ENCODE measurements at regions not wholly inside any gene's neighbourhood (a gene's known extent, or its start where the extent isn't known, plus 50 kb on each side); places are given as distances from the start of the nearest gene placed in this dataset.

DNA sequence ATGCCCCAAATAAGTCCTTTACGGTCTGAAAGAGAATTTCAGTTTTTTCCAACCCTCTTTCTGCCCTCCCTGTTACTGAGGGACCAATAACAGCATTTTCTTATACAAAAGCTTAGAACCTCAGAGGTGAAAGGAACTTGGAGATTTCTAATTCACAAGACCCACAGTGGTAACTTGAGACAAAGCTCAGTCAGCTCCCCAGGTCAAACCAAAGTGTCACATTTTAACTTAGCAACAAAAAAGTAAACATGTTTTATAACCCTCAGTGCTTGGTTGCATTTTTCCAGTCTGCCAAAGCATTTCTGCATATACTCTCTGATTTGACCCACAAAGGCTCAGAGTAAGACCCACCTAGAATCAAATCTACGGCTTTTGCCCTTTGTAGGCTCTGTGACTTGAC is 415.2 kb downstream of the VRK1 start:
- intact Hi-C loops (cut with DNase I), result no loop called here
- Histone ChIP-seq H3K9ac (ENCODE audit: low read depth in 2 of 2, low read length in 2 of 2) (no peak overlapping the region), H3K27ac (no peak overlapping the region), H3K36me3 (no peaks in the 10 kb centered on the region), H3K27me3 (no peaks in the 10 kb centered on the region), H3K4me1 (no peaks in the 10 kb centered on the region), H3K4me3 (no peak overlapping the region), H3K9me3 (no peaks in the 10 kb centered on the region)
- DNase-seq, result no peak
- TF ChIP-seq, protein P1, sequence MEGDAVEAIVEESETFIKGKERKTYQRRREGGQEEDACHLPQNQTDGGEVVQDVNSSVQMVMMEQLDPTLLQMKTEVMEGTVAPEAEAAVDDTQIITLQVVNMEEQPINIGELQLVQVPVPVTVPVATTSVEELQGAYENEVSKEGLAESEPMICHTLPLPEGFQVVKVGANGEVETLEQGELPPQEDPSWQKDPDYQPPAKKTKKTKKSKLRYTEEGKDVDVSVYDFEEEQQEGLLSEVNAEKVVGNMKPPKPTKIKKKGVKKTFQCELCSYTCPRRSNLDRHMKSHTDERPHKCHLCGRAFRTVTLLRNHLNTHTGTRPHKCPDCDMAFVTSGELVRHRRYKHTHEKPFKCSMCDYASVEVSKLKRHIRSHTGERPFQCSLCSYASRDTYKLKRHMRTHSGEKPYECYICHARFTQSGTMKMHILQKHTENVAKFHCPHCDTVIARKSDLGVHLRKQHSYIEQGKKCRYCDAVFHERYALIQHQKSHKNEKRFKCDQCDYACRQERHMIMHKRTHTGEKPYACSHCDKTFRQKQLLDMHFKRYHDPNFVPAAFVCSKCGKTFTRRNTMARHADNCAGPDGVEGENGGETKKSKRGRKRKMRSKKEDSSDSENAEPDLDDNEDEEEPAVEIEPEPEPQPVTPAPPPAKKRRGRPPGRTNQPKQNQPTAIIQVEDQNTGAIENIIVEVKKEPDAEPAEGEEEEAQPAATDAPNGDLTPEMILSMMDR (IDR thresholded peaks at IDR 0.05), result no peak

DNA sequence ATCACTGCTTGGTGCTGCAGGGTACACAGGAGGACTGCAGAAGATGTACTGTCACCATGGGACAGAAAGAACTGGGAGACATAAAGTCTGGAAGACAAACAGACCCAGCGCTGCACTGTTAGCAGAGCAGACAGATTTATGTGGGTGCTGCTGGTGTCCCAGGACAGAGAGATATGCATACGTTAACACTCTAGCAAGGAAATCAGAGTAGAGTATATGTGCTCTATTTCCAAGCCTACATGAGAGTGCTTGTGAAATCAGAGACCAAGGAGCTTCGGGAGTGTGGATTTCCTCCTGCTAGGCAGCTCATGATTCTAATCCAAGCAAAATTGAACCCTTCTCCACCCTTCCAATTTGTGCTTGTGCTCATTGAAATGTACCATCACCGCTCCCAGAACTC is 416.5 kb downstream of the VRK1 start:
- no peak for DNase-seq
- no peak overlapping the region for H3K9ac ChIP-seq (ENCODE audit: low read depth in 2 of 2, low read length in 2 of 2)
- no peaks in the 10 kb centered on the region for H3K4me1 ChIP-seq
- H3K27me3 ChIP-seq, result peaks cover 5% of the 10 kb centered on the region
- no peak overlapping the region for H3K4me3 ChIP-seq
- intact Hi-C loops (cut with DNase I), result no loop called here
- TF ChIP-seq, protein P1 (IDR thresholded peaks at IDR 0.05), result no peak
- no peaks in the 10 kb centered on the region for H3K9me3 ChIP-seq
- no peaks in the 10 kb centered on the region for H3K36me3 ChIP-seq
- H3K27ac ChIP-seq, result no peak overlapping the region

DNA sequence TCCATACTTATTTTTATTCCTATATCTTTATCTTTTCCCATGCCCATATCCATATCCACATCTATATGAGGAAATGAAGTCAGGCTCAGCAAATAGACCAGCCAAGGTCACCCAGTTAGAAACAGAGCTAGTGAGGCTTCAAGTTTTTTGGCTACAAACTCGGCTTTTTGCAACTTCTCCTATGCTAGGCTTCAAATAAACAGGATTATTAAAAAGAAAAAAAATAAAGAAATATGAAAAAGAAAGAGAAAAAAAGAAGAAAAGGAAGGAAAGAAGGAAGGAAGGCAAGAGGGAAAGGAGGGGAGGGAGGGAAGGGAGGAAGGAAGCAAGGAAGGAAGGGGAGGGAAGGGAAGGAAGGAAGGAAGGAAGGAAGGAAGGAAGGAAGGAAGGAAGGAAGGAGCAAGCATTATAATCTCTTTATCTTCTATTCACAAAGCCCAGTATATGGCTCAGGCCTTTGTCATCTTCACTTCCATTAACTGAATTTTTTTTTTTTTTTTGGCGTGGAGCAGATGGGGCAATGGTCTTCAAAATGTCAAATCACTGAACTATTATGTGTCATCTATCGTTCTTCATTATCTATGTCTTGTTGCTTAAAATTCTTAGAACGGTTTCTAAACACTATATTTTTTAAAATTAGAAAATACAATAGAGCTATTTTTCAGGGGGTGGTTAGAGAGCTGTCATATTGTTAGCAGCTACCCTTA is 418.2 kb downstream of the VRK1 start:
- TF ChIP-seq, protein P1 (IDR thresholded peaks at IDR 0.05), result no peak
- DNase-seq, result no peak
- Histone ChIP-seq H3K9me3 (no peaks in the 10 kb centered on the region), H3K4me3 (no peak overlapping the region), H3K27me3 (peaks cover 19% of the 10 kb centered on the region), H3K36me3 (no peaks in the 10 kb centered on the region), H3K27ac (no peak overlapping the region), H3K9ac (ENCODE audit: low read depth in 2 of 2, low read length in 2 of 2) (no peak overlapping the region), H3K4me1 (no peaks in the 10 kb centered on the region)
- intact Hi-C loops (cut with DNase I), result no loop called here

DNA sequence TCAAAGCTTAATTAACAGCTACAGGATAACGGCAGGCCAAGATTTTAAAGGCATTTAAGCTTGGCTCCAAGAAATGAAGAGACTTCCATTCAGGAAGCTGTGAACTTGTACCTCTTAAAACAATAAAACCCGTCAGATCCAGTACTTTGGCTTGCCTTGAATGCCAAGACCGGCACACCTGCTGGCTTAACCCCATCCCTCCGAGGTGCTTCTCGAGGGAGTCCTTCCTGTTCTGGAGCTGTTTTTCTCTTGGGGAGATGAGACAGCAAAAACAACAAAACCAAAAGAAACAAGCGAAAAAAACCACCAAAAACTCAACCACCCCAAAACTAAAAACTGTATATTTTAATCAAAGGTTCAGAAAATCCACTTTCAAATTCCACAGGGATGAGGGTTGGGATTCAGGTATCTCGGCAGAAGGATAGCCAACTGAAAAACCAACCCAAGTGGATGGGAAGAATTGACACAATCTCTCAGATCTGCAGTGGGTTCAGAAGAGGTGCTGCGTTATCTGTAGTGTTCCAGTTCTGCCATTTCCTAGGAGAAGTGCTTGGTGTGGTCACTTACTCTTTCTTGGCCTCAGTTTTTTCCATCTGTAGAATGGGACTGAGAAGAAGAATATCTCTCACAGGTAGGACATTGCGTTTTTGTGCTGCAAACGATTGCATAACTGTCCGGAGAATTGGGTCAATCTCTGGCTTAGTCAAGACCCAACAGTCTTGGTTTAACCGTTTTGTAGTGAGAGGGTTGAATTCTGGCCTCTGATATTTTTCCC is 420.1 kb downstream of the VRK1 start:
- no peak overlapping the region for H3K9ac ChIP-seq (ENCODE audit: low read depth in 2 of 2, low read length in 2 of 2)
- no peak for DNase-seq
- H3K9me3 ChIP-seq, result no peaks in the 10 kb centered on the region
- H3K36me3 ChIP-seq, result no peaks in the 10 kb centered on the region
- TF ChIP-seq, protein P1 (IDR thresholded peaks at IDR 0.05), result no peak
- intact Hi-C loops (cut with DNase I), result no loop called here
- H3K27ac ChIP-seq, result no peak overlapping the region
- H3K4me1 ChIP-seq, result no peaks in the 10 kb centered on the region
- H3K27me3 ChIP-seq, result peaks cover 19% of the 10 kb centered on the region
- no peak overlapping the region for H3K4me3 ChIP-seq

DNA sequence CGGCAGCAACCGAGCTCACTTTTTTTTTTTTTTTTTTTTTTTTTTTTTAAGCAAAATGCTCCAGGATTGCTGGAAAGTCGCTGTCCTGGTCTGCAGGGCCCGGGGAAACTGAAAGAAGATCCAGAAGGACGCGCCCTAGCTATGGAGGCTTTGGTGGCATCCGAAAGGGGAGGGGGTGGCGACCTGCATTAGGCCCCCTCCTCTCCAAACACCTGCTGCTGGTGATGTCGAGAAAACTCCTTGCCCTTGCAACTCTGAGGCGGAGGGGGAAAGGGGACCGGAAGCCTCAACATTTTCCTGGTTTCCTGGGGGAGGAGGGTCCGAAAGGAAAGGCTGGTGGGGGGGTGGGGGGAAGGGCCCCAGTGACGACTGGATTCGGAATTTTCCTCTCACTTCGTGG is 421.1 kb downstream of the VRK1 start:
- DNase-seq, result no peak
- H3K4me1 ChIP-seq, result no peaks in the 10 kb centered on the region
- H3K36me3 ChIP-seq, result no peaks in the 10 kb centered on the region
- TF ChIP-seq, protein P1 (IDR thresholded peaks at IDR 0.05), result no peak
- H3K27me3 ChIP-seq, result peaks cover 19% of the 10 kb centered on the region
- H3K9ac ChIP-seq (ENCODE audit: low read depth in 2 of 2, low read length in 2 of 2), result no peak overlapping the region
- peak overlapping the region; percentile 14 for H3K4me3 ChIP-seq
- H3K27ac ChIP-seq, result no peak overlapping the region
- intact Hi-C loops (cut with DNase I), result no loop called here
- H3K9me3 ChIP-seq, result no peaks in the 10 kb centered on the region

All from colonic mucosa (tissue), 4 donors.